HepG2 (cell line): ENCODE measurements at regions not wholly inside any gene's neighbourhood (a gene's known extent, or its start where the extent isn't known, plus 50 kb on each side); places are given as distances from the start of the nearest gene placed in this dataset.

ENCODE experiments used
- ATAC-seq: fragments of 200-7000 bp; cut with Tn5 transposase; 3 replicates; pipeline ENCODE4 v1.9.1; 2020; ENCODE audit warnings: mild to moderate bottlenecking, moderate library complexity
- BruUV-seq: library from RNA; stranded (reverse); fragments of 400-500 nt; replicated peaks from 2 replicates; lab custom pipeline; 2021; lab: Mats Ljungman, UMichigan
- CTCF ChIA-PET: fragments of 300-600 bp; formaldehyde crosslinking; extraction: SDS; loops from one replicate; lab custom pipeline; 2021; ENCODE audit warnings: low total read pairs, inconsistent platforms, low intra/inter-chr PET ratio; lab: Yijun Ruan, JAX
- POLR2A ChIA-PET: fragments of 350-600 bp; sonication (Branson Sonifier 250); formaldehyde crosslinking; loops from one replicate; lab custom pipeline; 2020; ENCODE audit warnings: antibody characterized with exemption, inconsistent platforms; lab: Yijun Ruan, JAX
- DNase-seq: peaks from one replicate; pipeline ENCODE4 v3.0.0-alpha.2; 2015; ENCODE audit warnings: low spot score
- FAIRE-seq: peaks from 3 replicates; lab custom pipeline; 2011; peaks lifted over from hg19 to GRCh38; lab: Jason Lieb, UNC
- H2AFZ ChIP-seq: one replicate; pipeline ENCODE4 v1.6.1; 2011; ENCODE audit warnings: low read length, inconsistent platforms
- H3K27ac ChIP-seq: fragments of 300-600 bp; 3 replicates; pipeline ENCODE4 v1.8.0; 2011; ENCODE audit warnings: mixed run types, mild to moderate bottlenecking, mixed read lengths, low read length, inconsistent platforms; ENCODE audit not compliant: insufficient read depth; ENCODE audit errors: extremely low read length
- H3K27me3 ChIP-seq, 2 experiments: fragments of 200-600 bp in 1 of 2; 2 replicates in 1 of 2; 3 replicates in 1 of 2; pipeline versions ENCODE4 v1.6.0 to v1.8.0; 2011; ENCODE audit warnings: low read length in 2 of 2, mild to moderate bottlenecking in 2 of 2, moderate library complexity in 2 of 2, inconsistent platforms in 1 of 2; ENCODE audit not compliant: insufficient read depth in 2 of 2, control insufficient read depth in 1 of 2
- H3K36me3 ChIP-seq, 2 experiments: fragments of 200-600 bp in 1 of 2; replicated peaks in 1 of 2; 2 replicates in 1 of 2; 3 replicates in 1 of 2; pipeline versions ENCODE4 v1.5.1 to v1.8.0; 2011; ENCODE audit warnings: low read length in 2 of 2, inconsistent platforms in 1 of 2; ENCODE audit not compliant: insufficient read depth in 2 of 2, control insufficient read depth in 1 of 2
- H3K4me1 ChIP-seq: 2 replicates; pipeline ENCODE4 v1.5.1; 2012; ENCODE audit warnings: low read length, inconsistent platforms; ENCODE audit not compliant: insufficient read depth
- H3K4me2 ChIP-seq: 2 replicates; pipeline ENCODE4 v1.6.0; 2011; ENCODE audit warnings: low read depth, low read length, inconsistent platforms
- H3K4me3 ChIP-seq, 3 experiments: fragments of 200-600 bp in 1 of 3; sonication (generic), shearing (Covaris generic) in 1 of 3; replicated peaks in 1 of 3; 2 replicates each; pipeline ENCODE4 v1.5.1; 2011 to 2016; ENCODE audit warnings: low read length in 3 of 3, inconsistent platforms in 2 of 3, low read depth in 2 of 3, mild to moderate bottlenecking in 2 of 3, control low read depth in 1 of 3, mixed read lengths in 1 of 3; ENCODE audit not compliant: insufficient read depth in 1 of 3
- H3K79me2 ChIP-seq: one replicate; pipeline ENCODE4 v1.6.1; 2011; ENCODE audit warnings: low read length, inconsistent platforms; ENCODE audit not compliant: insufficient read depth
- H3K9ac ChIP-seq: 2 replicates; pipeline ENCODE4 v1.6.0; 2011; ENCODE audit warnings: mild to moderate bottlenecking, low read depth, low read length, inconsistent platforms; ENCODE audit not compliant: insufficient read depth
- H3K9me3 ChIP-seq: 2 replicates; pipeline ENCODE4 v1.5.1; 2012; ENCODE audit warnings: mild to moderate bottlenecking, low read length
- H4K20me1 ChIP-seq: 2 replicates; pipeline ENCODE4 v1.6.0; 2011; ENCODE audit warnings: inconsistent platforms, mild to moderate bottlenecking, low read length, moderate library complexity; ENCODE audit not compliant: insufficient read depth
- FOXA1 ChIP-seq, 2 experiments: fragments of 450-650 bp in 1 of 2; sonication (generic) in 1 of 2; formaldehyde crosslinking in 1 of 2; IDR thresholded peaks; 2 replicates each; pipeline versions ENCODE4 v1.4.0 to v1.6.1; 2016 to 2020; ENCODE audit warnings: missing genetic modification reagents in 1 of 2
- HOMEZ ChIP-seq: IDR thresholded peaks from 2 replicates; pipeline ENCODE4 v1.6.1; 2016; ENCODE audit warnings: low read depth
- HOXA7 ChIP-seq: sonication (generic); formaldehyde crosslinking; IDR thresholded peaks from 2 replicates; pipeline ENCODE4 v1.8.1; 2022; ENCODE audit warnings: mild to moderate bottlenecking, missing genetic modification reagents, moderate library complexity
- MLLT10 ChIP-seq: sonication (generic); formaldehyde crosslinking; IDR thresholded peaks from 2 replicates; pipeline ENCODE4 v1.4.0; 2020; ENCODE audit warnings: missing genetic modification reagents
- PTBP1 ChIP-seq: fragments of 200-400 bp; formaldehyde crosslinking; IDR thresholded peaks from 2 replicates; pipeline ENCODE4 v1.6.1; 2018; ENCODE audit warnings: low read length, low read depth; ENCODE audit not compliant: poor library complexity, severe bottlenecking
- SMC3 ChIP-seq: IDR thresholded peaks from 2 replicates; pipeline ENCODE4 v1.6.1; 2011; ENCODE audit warnings: low read length, improper control_type of control experiment
- SNRNP70 ChIP-seq: fragments of 200-400 bp; formaldehyde crosslinking; IDR thresholded peaks from 2 replicates; pipeline ENCODE4 v1.6.1; 2017; ENCODE audit warnings: mild to moderate bottlenecking, low read depth, low read length, moderate library complexity
- SRSF4 ChIP-seq: fragments of 200-400 bp; formaldehyde crosslinking; IDR thresholded peaks from one replicate; pipeline ENCODE4 v1.6.1; 2018; ENCODE audit warnings: mild to moderate bottlenecking, low read depth, low read length, moderate library complexity; ENCODE audit not compliant: poor library complexity, severe bottlenecking
- ZNF138 ChIP-seq: sonication (generic); formaldehyde crosslinking; IDR thresholded peaks from 2 replicates; pipeline ENCODE4 v1.5.0; 2020; ENCODE audit warnings: mild to moderate bottlenecking, low read depth, missing genetic modification reagents
- ZNF317 ChIP-seq: sonication (generic); formaldehyde crosslinking; IDR thresholded peaks from 2 replicates; pipeline ENCODE4 v1.5.0; 2020; ENCODE audit warnings: mild to moderate bottlenecking, missing genetic modification reagents
- ZNF549 ChIP-seq: sonication (generic); formaldehyde crosslinking; IDR thresholded peaks from 2 replicates; pipeline ENCODE4 v1.5.0; 2020; ENCODE audit warnings: missing genetic modification reagents
- ZNF550 ChIP-seq: sonication (generic); formaldehyde crosslinking; IDR thresholded peaks from 2 replicates; pipeline ENCODE4 v1.4.0; 2020; ENCODE audit warnings: mild to moderate bottlenecking, missing genetic modification reagents, borderline replicate concordance
- ZNF574 ChIP-seq: sonication (generic); formaldehyde crosslinking; IDR thresholded peaks from 2 replicates; pipeline ENCODE4 v1.4.0; 2020; ENCODE audit warnings: missing genetic modification reagents
- WGBS: methylation state at CpG from one replicate; pipeline ENCODE4 v1.1.6; 2017; ENCODE audit warnings: low lambda C conversion rate; 5-methylcytosine and 5-hydroxymethylcytosine counted together
- in situ Hi-C: cut with HindIII; loops from 2 replicates; pipeline ENCODE4 v1.10.0; 2017; ENCODE audit warnings: low pct_unique_long_range_greater_than_20kb; ENCODE audit not compliant: extremely low pct_ligation_motif_present
- intact Hi-C: fragments of 100-400 bp; cut with micrococcal nuclease; formaldehyde crosslinking; loops from one replicate; pipeline ENCODE4 v1.10.0; 2022; ENCODE audit not compliant: unreplicated experiment
- TF ChIP-seq, protein P1 (sequence below): IDR thresholded peaks from 2 replicates; pipeline ENCODE4 v1.6.1; 2016; ENCODE audit warnings: missing biosample characterization, missing genetic modification reagents, low read depth
- TF ChIP-seq, protein P2 (sequence below): sonication (generic); formaldehyde crosslinking; IDR thresholded peaks from 2 replicates; pipeline ENCODE4 v1.9.0; 2021; ENCODE audit warnings: missing genetic modification reagents, borderline replicate concordance

DNA sequence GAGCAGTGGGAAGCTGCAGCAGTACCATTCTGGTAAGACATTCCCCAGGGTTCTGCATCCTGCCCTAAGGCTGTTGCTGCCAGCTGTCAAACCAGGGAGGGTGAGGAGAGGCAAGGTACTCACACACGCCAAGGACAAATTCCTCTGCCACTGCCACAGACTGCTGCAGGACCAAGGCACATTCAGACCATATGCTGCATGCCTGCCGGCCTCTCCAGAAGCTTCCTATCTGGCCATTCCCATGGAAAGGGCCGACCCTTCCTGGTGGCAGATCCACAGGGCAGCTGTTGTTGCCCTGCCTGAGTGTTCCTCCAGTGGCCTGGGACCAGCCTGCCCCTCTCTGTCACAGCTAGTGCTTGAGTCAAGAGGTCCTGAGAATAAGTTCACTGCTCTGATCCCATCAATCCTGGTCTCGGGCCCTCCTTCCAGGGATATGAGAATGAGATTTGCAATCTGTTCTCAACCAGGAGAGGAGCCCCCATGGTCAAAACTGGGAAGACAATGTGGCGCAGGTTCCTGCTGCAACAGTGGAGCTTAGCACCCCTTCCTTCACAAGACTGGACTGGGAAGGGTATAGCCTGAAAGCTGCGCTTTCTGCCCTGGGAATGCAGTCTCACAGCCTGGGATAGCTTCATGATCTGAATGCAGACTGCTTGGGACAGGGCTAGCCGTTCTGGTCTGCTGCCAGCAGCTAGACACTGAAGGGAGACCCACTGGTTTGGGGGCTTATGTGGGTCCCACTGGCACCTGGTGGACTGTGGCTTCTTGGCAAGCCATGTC lies 342.5 kb upstream of the NDST3 start (continued):
- no peak for TF ChIP-seq PTBP1
- TF ChIP-seq HOMEZ (CRISPR knock-in tag) = no peak
- TF ChIP-seq ZNF549 (CRISPR knock-in tag) = no peak
- TF ChIP-seq ZNF574 = no peak

- ATAC-seq (no peak), DNase-seq (no peak), FAIRE-seq (no peak)
- H3K27ac ChIP-seq = no peak overlapping the region
- POLR2A ChIA-PET = no interaction called here
- H3K27me3 ChIP-seq = no peaks in the 10 kb centered on the region
- intact Hi-C loops (no loop called here), in situ Hi-C loops (no loop called here)
- no peak overlapping the region for H3K9ac ChIP-seq
- no peak overlapping the region for H2AFZ ChIP-seq
- no peak overlapping the region for H3K4me2 ChIP-seq
- CTCF ChIA-PET = no interaction called here
- no peaks in the 10 kb centered on the region for H3K4me1 ChIP-seq
- no peaks in the 10 kb centered on the region for H3K9me3 ChIP-seq
- no peaks in the 10 kb centered on the region for H3K79me2 ChIP-seq
- no TSS peak for BruUV-seq
- TF ChIP-seq MLLT10 (CRISPR knock-in tag) (no peak), HOXA7 (CRISPR knock-in tag) (no peak), ZNF550 (CRISPR knock-in tag) (no peak), ZNF138 (no peak), ZNF317 (CRISPR knock-in tag) (no peak), SRSF4 (no peak), SMC3 (no peak), SNRNP70 (no peak), FOXA1 (IDR thresholded peaks at IDR 0.05) (no peak), FOXA1 (CRISPR knock-in tag; IDR thresholded peaks at IDR 0.05) (no peak)
- TF ChIP-seq, protein P1, sequence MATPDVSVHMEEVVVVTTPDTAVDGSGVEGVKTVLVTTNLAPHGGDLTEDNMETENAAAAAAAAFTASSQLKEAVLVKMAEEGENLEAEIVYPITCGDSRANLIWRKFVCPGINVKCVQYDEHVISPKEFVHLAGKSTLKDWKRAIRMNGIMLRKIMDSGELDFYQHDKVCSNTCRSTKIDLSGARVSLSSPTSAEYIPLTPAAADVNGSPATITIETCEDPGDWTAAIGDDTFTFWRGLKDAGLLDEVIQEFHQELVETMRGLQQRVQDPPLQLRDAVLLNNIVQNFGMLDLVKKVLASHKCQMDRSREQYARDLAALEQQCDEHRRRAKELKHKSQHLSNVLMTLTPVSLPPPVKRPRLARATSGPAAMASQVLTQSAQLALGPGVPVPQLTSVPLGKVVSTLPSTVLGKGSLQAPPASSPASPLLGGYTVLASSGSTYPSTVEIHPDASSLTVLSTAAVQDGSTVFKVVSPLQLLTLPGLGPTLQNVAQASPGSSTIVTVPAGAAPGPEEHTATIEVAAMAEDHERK (CRISPR knock-in tag) = no peak
- TF ChIP-seq, protein P2, sequence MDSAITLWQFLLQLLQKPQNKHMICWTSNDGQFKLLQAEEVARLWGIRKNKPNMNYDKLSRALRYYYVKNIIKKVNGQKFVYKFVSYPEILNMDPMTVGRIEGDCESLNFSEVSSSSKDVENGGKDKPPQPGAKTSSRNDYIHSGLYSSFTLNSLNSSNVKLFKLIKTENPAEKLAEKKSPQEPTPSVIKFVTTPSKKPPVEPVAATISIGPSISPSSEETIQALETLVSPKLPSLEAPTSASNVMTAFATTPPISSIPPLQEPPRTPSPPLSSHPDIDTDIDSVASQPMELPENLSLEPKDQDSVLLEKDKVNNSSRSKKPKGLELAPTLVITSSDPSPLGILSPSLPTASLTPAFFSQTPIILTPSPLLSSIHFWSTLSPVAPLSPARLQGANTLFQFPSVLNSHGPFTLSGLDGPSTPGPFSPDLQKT (CRISPR knock-in tag) = no peak
- no peaks in the 10 kb centered on the region for H4K20me1 ChIP-seq
- no peaks in the 10 kb centered on the region for H3K36me3 ChIP-seq
- no CpG with 5 or more reads among the region's 1 CpG for WGBS
- no peak overlapping the region for H3K4me3 ChIP-seq
Observed at GRCh38 chr4:117692538-117692937, 341.7 kb upstream of the NDST3 start.
